ENCODE measurements at regions not wholly inside any gene's neighbourhood (a gene's known extent, or its start where the extent isn't known, plus 50 kb on each side); places are given as distances from the start of the nearest gene placed in this dataset.

- H3K36me3 ChIP-seq: no peaks in the 10 kb centered on the region
- H3K4me3 ChIP-seq: no peak overlapping the region
- no peak for DNase-seq (ENCODE audit: low spot score)
- no peaks in the 10 kb centered on the region for H3K4me1 ChIP-seq (ENCODE audit: control insufficient read depth in 1 of 2, low read depth in 2 of 2)
- ATAC-seq (ENCODE audit: insufficient number of reproducible peaks, low FRiP score, low read depth): no peak
- H3K27ac ChIP-seq: no peak overlapping the region
- H3K27me3 ChIP-seq (replicated peaks; ENCODE audit: insufficient read depth): no peaks in the 10 kb centered on the region
- no peak for TF ChIP-seq CTCF (IDR thresholded peaks at IDR 0.05)
- no peaks in the 10 kb centered on the region for H3K9me3 ChIP-seq
Measured at GRCh38 chr5:2200261-2200950, 317.7 kb upstream of the IRX4 start.

GRCh38 chr5:2199697-2200096, 317.0 kb upstream of the IRX4 start:
- TF ChIP-seq CTCF (IDR thresholded peaks at IDR 0.05): no peak
- no peaks in the 10 kb centered on the region for H3K27me3 ChIP-seq (replicated peaks; ENCODE audit: insufficient read depth)
- H3K4me3 ChIP-seq: no peak overlapping the region
- H3K36me3 ChIP-seq: no peaks in the 10 kb centered on the region
- no peak overlapping the region for H3K27ac ChIP-seq
- H3K4me1 ChIP-seq (ENCODE audit: control insufficient read depth in 1 of 2, low read depth in 2 of 2): no peaks in the 10 kb centered on the region
- H3K9me3 ChIP-seq: no peaks in the 10 kb centered on the region
- ATAC-seq (ENCODE audit: insufficient number of reproducible peaks, low FRiP score, low read depth) (no peak), DNase-seq (ENCODE audit: low spot score) (no peak)

GRCh38 chr5:2196989-2197619, 314.4 kb upstream of the IRX4 start:
- Histone ChIP-seq H3K9me3 (no peaks in the 10 kb centered on the region), H3K27me3 (replicated peaks; ENCODE audit: insufficient read depth) (no peaks in the 10 kb centered on the region), H3K27ac (no peak overlapping the region), H3K4me1 (ENCODE audit: control insufficient read depth in 1 of 2, low read depth in 2 of 2) (no peaks in the 10 kb centered on the region), H3K4me3 (no peak overlapping the region), H3K36me3 (no peaks in the 10 kb centered on the region)
- no peak for DNase-seq (ENCODE audit: low spot score)
- TF ChIP-seq CTCF (IDR thresholded peaks at IDR 0.05): no peak
- no peak for ATAC-seq (ENCODE audit: insufficient number of reproducible peaks, low FRiP score, low read depth)

GRCh38 chr5:2196416-2196815, 313.7 kb upstream of the IRX4 start:
- H3K27ac ChIP-seq: no peak overlapping the region
- no peaks in the 10 kb centered on the region for H3K27me3 ChIP-seq (replicated peaks; ENCODE audit: insufficient read depth)
- no peaks in the 10 kb centered on the region for H3K4me1 ChIP-seq (ENCODE audit: control insufficient read depth in 1 of 2, low read depth in 2 of 2)
- DNase-seq (ENCODE audit: low spot score) (no peak), ATAC-seq (ENCODE audit: insufficient number of reproducible peaks, low FRiP score, low read depth) (no peak)
- H3K4me3 ChIP-seq: no peak overlapping the region
- TF ChIP-seq CTCF (IDR thresholded peaks at IDR 0.05): no peak
- no peaks in the 10 kb centered on the region for H3K36me3 ChIP-seq
- no peaks in the 10 kb centered on the region for H3K9me3 ChIP-seq

GRCh38 chr5:2194949-2195348, 312.2 kb upstream of the IRX4 start:
- no peak overlapping the region for H3K27ac ChIP-seq
- no peaks in the 10 kb centered on the region for H3K4me1 ChIP-seq (ENCODE audit: control insufficient read depth in 1 of 2, low read depth in 2 of 2)
- no peak for DNase-seq (ENCODE audit: low spot score)
- ATAC-seq (ENCODE audit: insufficient number of reproducible peaks, low FRiP score, low read depth): no peak
- H3K36me3 ChIP-seq: no peaks in the 10 kb centered on the region
- TF ChIP-seq CTCF (IDR thresholded peaks at IDR 0.05): no peak
- H3K9me3 ChIP-seq: no peaks in the 10 kb centered on the region
- H3K27me3 ChIP-seq (replicated peaks; ENCODE audit: insufficient read depth): no peaks in the 10 kb centered on the region
- no peak overlapping the region for H3K4me3 ChIP-seq
